Ishikawa (cell line): ENCODE measurements at regions not wholly inside any gene's neighbourhood (a gene's known extent, or its start where the extent isn't known, plus 50 kb on each side); places are given as distances from the start of the nearest gene placed in this dataset.

Source experiments
- EP300 ChIP-seq: IDR thresholded peaks from 2 replicates; pipeline ENCODE4 v1.6.1; 2012; ENCODE audit warnings: borderline replicate concordance
- USF1 ChIP-seq: IDR thresholded peaks from 2 replicates; pipeline ENCODE4 v1.6.1; 2012

- TF ChIP-seq USF1, result no peak
- no peak for TF ChIP-seq EP300
These were observed 2020.9 kb downstream of the TP53TG3F start for GRCh38 chr16:35480361-35480760.
